Left renal pelvis (tissue), 4 donors: ENCODE measurements at regions not wholly inside any gene's neighbourhood (a gene's known extent, or its start where the extent isn't known, plus 50 kb on each side); places are given as distances from the start of the nearest gene placed in this dataset.

Experiments used
- DNase-seq, 4 donors: peaks; one replicate each; pipeline ENCODE4 v3.0.0-alpha.2; 2013; ENCODE audit warnings: low read depth in 4 of 4, low spot score in 3 of 4

DNA sequence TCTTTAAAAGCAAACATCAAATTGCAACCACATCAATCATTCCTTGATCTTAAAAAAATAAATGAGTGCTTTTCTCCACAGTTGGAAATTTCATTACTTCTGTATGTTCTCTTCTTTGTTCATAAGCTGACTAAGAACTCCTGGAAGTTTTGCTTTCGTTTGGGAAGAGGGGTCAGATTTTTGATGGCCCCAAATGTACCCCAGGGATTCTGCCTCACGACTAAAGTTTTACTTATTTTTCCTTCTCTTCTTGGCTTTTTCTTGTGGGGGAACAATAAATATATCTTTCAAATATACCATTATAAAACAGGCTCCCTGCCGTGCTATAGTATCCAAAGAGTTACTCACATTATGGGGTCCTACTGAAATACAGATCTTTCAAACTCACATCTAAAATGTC lies 215.0 kb upstream of the CDIN1 start:
- no peak for DNase-seq

DNA sequence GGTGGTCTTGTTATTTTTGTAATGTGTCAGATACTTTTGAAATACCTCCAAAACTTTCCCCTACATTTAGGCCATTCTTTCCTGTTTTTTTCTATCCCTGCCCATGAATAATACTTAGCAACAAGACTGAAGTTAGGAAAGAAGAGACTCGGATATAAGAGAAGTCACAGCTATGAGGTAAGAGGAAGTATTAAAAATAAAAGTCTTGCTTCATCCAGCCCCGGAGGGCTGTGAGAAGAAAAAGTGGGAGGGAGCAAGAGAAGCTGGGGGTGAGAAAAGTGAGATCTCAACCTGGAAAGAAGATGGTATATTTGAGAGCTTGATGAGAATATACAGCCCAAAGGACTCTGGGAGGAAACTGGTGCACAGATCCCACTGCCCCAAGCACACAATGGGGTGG lies 213.5 kb upstream of the CDIN1 start:
- DNase-seq, result no peak

DNA sequence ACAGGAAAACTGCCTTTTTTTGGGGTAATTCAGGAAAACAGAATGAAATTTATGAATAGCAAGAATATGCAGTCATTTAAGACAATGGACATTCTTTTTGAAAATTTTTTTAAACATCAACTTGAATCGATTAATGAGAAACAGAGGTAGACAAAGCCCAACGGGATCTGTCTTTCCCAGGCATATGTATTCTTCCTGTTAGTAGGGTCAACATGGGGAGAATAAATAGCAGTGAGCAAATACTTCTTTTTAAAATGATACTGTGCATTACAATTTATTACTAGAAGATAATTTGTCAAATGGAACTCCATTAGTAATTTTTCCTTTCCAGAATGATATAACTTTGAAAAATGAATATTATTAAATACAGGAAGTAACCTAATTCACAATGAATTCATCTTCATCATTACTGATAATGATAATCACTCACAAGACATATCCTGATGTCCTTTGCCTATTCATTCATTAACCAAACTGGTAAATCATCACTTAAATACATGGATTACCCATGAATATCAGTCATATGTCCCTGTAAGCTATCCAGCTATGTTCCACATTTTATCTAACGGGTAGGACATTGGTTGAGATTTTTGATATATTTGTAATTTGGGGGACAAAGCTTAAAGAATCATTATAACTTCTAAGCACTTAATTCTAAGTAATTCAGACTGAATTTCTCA lies 209.2 kb upstream of the CDIN1 start:
- DNase-seq, result no peak

GRCh38 chr15:36370731-36371112 lies 208.7 kb upstream of the CDIN1 start:
- no peak for DNase-seq

GRCh38 chr15:36371509-36371908 lies 207.9 kb upstream of the CDIN1 start:
- DNase-seq, result no peak

DNA sequence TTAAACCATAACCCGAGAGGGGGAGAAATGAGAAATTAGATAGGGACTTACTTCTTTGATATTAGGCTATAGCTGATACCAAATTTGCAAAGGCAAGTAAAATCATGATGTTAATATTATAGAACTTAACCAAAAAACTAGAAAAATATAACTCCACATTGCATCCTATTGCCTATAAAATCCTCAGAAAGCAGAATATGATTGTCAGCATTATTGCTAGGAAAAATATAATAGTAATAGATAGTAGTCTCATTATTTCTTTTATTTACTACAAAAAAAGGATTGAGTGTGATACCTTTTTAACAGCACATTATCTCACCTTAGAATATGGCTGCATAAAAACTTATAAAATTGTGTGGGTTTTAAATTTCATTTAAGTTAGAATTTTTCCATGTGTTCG lies 206.5 kb upstream of the CDIN1 start:
- DNase-seq, result no peak

DNA sequence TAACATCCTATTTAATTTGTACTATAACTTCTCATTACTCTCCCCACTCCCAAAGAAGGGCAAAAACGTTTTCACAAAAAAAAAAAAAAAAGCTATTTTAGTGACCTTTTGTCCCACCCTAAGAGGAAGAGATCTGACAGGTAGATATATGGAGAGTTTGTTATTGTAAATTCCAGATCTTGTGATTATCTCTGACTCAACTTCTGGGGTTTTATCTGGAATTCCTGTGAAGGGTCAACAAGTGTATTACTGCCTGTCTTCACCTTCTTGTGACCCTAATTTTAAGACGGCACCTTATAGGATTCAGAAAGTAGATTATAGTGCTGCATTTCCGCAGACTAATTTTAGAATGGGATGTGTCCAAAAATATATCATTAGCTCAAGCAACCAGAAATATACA lies 205.9 kb upstream of the CDIN1 start:
- no peak for DNase-seq

DNA sequence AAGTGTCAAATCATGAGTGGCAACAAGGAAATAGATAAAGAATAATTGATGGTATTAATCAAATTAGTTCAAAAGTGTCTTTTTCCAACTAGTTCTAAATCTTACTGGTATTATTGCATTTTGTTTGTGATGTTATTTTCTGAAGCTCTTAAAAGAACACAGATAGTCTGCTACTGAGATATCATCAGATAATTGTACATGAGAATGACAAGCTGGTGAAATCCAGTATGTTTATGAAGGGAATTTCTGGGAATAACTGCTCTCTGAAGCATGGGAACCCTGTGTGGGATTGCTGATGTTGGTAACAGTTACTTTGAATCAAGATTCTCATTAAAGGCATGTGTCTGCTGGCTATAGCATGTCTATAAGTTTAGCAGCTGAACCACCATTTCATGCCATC lies 190.3 kb upstream of the CDIN1 start:
- no peak for DNase-seq

GRCh38 chr15:36390491-36390890 lies 188.9 kb upstream of the CDIN1 start:
- DNase-seq, result no peak

DNA sequence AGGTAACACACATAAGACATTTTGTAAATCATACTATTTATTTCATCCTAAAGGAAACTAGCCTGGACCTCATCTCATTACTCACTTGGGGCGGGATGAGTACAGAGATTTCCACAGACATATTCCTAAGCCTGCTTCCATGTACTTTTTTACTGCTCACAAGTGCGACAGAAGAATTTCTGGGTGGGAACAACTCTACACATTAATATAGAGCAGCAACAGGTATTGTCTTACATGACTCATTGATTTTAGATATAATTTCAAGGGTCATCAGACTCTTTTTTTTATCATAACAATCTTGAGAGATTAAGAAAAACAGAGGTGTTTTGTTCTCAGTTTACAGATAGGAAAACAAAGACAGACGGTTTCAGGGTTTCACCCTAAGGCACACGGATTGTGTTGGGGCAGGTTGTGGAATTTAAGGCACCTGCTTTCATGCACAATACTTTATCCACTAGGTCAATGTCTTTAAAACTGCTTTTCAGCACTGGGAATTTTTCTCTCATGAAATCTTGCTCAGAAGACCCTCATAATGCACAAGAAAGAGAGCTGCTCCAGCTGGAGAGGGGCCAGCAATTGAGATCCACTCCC lies 186.7 kb upstream of the CDIN1 start:
- DNase-seq, result no peak

DNA sequence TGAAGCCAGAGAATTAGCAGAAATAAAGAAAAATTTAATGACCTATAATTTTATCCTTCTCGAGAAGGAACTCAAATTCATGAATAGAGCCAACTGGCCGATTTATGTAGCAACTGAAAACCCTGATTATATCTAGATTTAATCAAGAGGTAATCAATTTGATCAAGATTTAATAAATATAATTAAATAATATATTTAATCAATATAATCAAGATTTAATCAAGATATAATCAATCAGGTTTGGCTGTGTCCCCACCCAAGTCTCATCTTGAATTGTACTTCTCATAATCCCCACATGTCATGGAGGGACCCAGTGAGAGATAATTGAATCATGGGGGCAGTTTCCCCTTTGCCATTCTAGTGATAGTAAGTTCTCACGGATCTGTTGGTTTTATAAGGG lies 181.2 kb upstream of the CDIN1 start:
- DNase-seq, result no peak

DNA sequence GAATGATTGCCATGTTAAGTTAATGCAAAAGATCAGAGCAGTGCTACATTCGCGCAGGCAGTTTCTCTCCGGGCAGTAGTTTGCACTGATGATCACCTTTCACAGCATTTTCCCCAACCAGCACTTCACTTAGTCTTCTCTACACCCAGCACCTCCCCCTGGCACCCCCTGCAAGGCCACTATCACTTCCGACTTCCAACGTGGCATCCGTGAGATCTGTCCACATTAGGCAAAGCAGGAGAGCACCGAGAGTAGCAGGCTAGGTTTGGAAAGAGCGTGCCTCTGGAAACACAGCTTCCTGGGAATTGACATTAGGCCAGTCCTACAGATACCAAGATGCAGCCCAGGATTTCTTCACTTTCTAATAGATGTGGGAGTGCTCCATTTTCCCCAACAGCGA lies 180.2 kb upstream of the CDIN1 start:
- DNase-seq, result no peak

GRCh38 chr15:36400936-36401585 lies 178.4 kb upstream of the CDIN1 start:
- DNase-seq, result no peak

- DNase-seq, result no peak
Measured at GRCh38 chr15:36401586-36401966, 177.8 kb upstream of the CDIN1 start.

DNA sequence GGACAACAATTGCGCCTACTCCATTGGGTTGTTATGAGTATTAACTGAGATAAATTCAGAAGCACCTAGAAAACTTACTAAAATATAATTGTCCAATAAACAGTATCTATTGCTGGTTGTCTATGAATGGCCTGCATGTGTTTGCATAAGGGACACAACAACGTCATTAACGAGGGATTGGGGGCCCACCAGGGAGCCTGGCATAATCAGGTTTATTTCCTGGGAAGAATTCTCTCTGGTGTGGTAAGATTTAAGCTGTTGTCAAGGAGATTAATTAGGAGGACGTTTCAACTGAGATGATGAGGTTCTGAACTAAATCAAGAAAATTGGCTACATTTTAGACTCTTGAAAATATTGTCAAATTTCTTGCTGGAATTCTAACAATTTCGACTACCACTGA lies 176.1 kb upstream of the CDIN1 start:
- no peak for DNase-seq

- no peak for DNase-seq
Measured at GRCh38 chr15:36406366-36406765, 173.1 kb upstream of the CDIN1 start.

- no peak for DNase-seq
Measured at GRCh38 chr15:36406911-36407310, 172.5 kb upstream of the CDIN1 start.

- DNase-seq, result no peak
Measured at GRCh38 chr15:36407647-36408046, 171.8 kb upstream of the CDIN1 start.

DNA sequence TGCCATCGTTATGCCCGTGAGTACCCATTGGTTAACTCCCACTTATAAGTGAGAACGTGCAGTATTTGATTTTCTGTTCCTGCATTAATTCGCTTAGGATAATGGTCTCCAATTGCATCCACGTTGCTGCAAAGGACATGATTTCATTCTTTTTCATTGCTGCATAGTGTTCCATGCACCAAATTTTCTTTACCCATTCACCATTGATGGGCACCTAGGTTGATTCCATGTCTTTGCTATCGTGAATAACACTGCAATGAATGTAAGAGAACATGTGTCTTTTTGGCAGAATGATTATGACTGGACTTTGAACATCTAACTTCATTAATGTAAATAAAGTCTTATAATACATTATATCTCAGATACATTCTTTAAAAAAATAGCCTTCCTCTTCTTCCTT lies 169.6 kb upstream of the CDIN1 start:
- no peak for DNase-seq

DNA sequence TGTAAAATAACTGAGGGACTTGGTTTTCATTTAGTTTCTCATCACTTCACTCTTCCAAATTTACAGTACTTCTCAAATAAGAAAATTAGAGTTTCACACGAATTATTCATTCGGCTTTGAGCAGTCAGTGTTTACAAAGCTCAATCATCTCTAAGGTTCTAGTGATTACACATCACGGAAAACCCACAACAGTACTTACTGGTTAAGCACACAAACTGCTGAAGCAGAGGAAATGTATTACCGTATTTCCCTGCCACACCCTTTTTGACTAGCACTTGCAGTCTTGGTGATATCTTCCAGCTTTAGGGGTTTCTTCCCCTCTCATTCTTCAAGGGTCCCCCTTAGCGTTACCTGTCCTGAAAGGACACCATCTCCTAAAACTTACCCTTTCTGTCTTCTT lies 164.8 kb upstream of the CDIN1 start:
- DNase-seq, result no peak

DNA sequence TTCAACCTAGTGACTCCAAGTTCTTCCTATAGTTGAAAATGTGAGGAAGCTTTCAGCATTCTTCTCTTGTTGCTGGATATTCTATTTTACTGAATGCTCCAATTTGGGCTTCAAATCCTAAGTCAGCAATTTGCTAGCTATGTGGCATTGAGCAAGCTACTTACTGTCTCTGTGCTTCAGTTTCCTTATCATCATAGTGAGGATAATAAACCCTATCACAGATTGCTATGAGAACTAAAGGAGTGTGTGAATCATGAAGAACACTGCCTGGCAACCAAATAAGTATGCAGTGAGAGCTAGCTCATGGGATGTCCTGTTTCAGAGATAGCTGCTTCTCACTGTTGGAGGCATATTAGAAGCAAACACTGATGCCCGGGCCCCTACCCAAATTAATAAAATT lies 163.8 kb upstream of the CDIN1 start:
- no peak for DNase-seq

DNA sequence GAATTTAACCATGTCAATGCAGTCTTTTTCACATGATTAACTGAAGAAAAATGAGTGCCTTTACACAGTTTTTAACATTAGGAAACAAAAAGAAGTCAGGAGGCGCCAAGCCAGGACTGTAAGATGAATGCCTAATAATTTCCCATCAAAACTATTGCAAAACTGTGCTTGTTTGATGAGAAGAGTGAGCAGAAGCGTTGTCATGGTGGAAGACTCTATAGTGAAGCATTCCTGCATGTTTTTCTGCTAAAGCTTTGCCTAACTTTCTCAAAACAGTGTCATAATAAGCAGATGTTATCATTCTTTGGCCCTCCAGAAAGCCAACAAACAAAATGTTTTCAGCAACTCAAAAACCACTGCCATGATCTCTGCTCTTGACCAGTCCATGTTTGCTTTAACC lies 156.8 kb upstream of the CDIN1 start:
- DNase-seq, result no peak

DNA sequence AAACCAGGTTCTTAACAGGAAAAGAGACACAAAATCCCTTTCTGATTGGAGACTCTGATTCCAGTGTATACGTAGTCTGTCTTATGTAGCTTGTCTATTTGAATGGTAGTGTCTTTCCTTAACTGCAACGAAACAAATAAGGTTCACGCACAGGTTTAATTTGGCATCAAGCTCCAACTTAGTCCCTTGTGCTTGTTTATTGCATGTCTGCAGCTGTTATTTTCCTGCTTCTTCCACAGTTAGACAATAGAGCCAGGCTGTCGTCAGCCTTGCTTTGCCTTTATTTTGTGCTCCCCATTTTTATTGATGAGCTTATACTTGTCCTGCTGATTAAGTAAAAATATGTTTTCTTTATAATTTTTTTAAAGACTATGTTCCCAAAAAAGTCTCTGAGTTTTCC lies 152.7 kb upstream of the CDIN1 start:
- DNase-seq, result no peak
